ENCODE measurements at regions not wholly inside any gene's neighbourhood (a gene's known extent, or its start where the extent isn't known, plus 50 kb on each side); places are given as distances from the start of the nearest gene placed in this dataset.
A peak's percentile ranks its signal among the peaks of the same experiment; 100 is the strongest.

- TF ChIP-seq, protein P1, sequence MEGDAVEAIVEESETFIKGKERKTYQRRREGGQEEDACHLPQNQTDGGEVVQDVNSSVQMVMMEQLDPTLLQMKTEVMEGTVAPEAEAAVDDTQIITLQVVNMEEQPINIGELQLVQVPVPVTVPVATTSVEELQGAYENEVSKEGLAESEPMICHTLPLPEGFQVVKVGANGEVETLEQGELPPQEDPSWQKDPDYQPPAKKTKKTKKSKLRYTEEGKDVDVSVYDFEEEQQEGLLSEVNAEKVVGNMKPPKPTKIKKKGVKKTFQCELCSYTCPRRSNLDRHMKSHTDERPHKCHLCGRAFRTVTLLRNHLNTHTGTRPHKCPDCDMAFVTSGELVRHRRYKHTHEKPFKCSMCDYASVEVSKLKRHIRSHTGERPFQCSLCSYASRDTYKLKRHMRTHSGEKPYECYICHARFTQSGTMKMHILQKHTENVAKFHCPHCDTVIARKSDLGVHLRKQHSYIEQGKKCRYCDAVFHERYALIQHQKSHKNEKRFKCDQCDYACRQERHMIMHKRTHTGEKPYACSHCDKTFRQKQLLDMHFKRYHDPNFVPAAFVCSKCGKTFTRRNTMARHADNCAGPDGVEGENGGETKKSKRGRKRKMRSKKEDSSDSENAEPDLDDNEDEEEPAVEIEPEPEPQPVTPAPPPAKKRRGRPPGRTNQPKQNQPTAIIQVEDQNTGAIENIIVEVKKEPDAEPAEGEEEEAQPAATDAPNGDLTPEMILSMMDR (IDR thresholded peaks at IDR 0.05), result no peak
- DNase-seq (ENCODE audit: low spot score), result no peak
Observed at GRCh38 chr17:77328823-77329740, 188.3 kb downstream of the SEC14L1 start.

DNA sequence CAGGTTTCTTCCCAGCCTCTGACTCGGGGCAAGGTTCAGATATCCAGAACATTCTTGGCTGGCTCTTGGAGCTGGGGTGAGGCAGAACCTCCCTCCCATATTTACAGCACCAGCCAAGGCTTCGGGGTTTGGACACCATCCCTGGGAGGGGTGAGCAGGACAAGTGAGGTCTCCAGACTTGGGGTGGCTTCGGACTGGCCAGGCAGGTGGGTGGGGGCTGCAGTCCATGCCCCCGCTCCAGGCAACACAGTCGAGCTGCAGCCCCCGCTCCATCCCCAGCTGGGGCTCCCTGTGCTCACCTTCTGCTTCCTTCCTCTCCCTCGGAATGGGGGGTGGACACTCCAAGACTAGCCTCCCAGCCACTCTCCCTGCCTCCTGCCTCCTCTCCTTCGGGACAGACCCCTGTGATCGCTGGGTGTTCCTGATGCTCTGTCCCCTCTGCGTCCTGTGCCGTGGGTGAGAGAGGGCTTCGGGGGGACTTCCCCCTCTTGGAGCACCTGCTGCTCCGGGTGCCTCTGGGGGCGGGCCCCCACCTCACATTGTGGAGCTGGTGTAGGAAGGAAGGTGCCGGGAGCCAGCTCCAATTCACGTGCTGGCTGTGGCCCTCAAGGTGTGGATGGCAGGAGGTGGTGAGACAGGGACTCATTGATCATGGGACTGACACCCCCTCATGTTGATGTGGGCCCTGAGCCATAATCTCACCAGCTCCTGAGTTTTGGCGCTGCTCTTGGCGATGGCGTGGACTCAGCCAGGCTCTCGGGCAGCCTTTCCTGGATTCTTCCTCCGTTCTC is 189.2 kb downstream of the SEC14L1 start:
- DNase-seq (ENCODE audit: low spot score), result peak; percentile 56
- TF ChIP-seq, protein P1 (IDR thresholded peaks at IDR 0.05), result no peak

More at GRCh38 chr17:77328823-77329740, 188.3 kb downstream of the SEC14L1 start:
- H3K27me3 ChIP-seq, result no peaks in the 10 kb centered on the region
- peaks cover 0 to 27% of the 10 kb centered on the region in 2 donors for H3K4me1 ChIP-seq
- no peak overlapping the region for H3K4me3 ChIP-seq
- H3K9me3 ChIP-seq, result no peaks in the 10 kb centered on the region
- no peaks in the 10 kb centered on the region for H3K36me3 ChIP-seq
- H3K27ac ChIP-seq, result no peak overlapping the region

DNA sequence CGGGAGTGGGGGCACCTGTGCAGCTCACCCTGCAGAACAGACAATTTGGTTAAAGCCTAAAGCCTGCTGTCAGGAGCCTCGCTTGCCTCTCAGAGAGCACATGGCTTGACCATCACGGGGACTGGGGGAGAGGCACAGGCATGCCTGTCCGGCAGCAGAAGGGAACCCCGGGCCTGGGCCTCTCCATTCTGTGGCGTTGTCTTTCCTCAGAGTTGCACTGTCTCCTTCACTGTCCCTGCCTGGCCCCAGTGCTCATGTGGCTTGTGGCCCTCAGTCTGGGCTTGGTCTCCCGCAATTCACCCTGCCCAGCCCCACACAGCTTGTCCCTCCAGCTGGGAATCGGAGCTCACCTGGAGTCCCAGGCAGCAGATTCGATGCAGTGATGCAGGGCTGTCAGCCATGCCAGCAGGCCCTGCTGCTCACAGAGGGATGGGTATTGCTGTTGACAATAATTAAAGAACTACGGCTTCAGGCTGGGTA is 189.9 kb downstream of the SEC14L1 start:
- H3K9me3 ChIP-seq, result no peaks in the 10 kb centered on the region
- H3K36me3 ChIP-seq, result no peaks in the 10 kb centered on the region
- TF ChIP-seq, protein P1 (IDR thresholded peaks at IDR 0.05), result no peak
- no peaks in the 10 kb centered on the region for H3K27me3 ChIP-seq
- no peak overlapping the region for H3K27ac ChIP-seq
- H3K4me1 ChIP-seq, result peaks cover 0 to 18% of the 10 kb centered on the region in 2 donors
- DNase-seq (ENCODE audit: low spot score), result peak; percentile 50
- H3K4me3 ChIP-seq, result no peak overlapping the region

More for the DNA sequence above, 189.2 kb downstream of the SEC14L1 start:
- no peaks in the 10 kb centered on the region for H3K9me3 ChIP-seq
- no peak overlapping the region for H3K27ac ChIP-seq
- no peaks in the 10 kb centered on the region for H3K27me3 ChIP-seq
- H3K4me1 ChIP-seq, result peaks cover 0 to 24% of the 10 kb centered on the region in 2 donors
- H3K4me3 ChIP-seq, result no peak overlapping the region
- no peaks in the 10 kb centered on the region for H3K36me3 ChIP-seq

DNA sequence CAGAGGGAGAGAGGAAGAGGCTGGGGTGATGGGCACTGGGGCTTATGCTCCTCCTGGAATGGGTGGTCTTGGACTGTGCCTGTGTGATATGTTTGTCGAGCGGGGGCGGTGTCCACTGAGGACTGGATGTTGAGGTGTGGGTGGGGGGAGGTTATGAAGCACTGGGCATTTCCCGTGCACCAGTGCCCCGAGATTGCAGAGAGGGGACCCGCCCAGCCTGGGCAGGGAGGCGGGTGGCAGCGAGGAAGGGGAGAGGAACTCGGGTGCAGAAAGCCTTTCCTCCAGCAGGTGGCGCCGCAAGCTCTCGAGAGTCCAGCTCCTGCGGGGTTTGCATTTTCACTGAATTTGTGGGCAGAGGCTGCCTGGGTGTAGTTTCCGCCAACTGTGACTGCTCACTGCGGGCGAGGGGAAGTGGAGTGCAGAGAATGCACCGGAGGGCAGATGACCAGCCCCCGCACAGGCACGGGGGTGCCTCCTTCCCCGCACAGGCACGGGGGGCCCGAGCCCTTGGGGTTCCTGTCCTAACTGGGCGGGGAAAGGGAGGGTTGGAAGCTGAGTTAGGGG is 190.6 kb downstream of the SEC14L1 start:
- TF ChIP-seq, protein P1 (IDR thresholded peaks at IDR 0.05), result peak; percentile 94 to 98
- H3K27me3 ChIP-seq, result no peaks in the 10 kb centered on the region
- peak overlapping the region in 1 of 2 donors; percentile 28 for H3K4me3 ChIP-seq
- no peaks in the 10 kb centered on the region for H3K36me3 ChIP-seq
- peak; percentile 95 for DNase-seq (ENCODE audit: low spot score)
- no peaks in the 10 kb centered on the region for H3K9me3 ChIP-seq
- peaks cover 0 to 13% of the 10 kb centered on the region in 2 donors for H3K4me1 ChIP-seq
- H3K27ac ChIP-seq, result peak overlapping the region in 1 of 2 donors; percentile 21

All from right atrium auricular region (tissue), 2 donors.